KMS-11 (cell line): ENCODE measurements at regions not wholly inside any gene's neighbourhood (a gene's known extent, or its start where the extent isn't known, plus 50 kb on each side); places are given as distances from the start of the nearest gene placed in this dataset.

Experiments
- H2AFZ ChIP-seq: fragments of 200-600 bp; sonication (generic); 2 replicates; pipeline ENCODE4 v1.6.1; 2016; ENCODE audit warnings: antibody characterized with exemption, mixed run types, low read depth
- H3K27ac ChIP-seq: fragments of 200-600 bp; sonication (generic); 2 replicates; pipeline ENCODE4 v1.6.1; 2016; ENCODE audit warnings: mild to moderate bottlenecking, mixed run types
- H3K27me3 ChIP-seq: fragments of 200-600 bp; sonication (generic); 2 replicates; pipeline ENCODE4 v1.6.1; 2017; ENCODE audit warnings: mild to moderate bottlenecking, low read depth, mixed run types, moderate library complexity; ENCODE audit not compliant: insufficient read depth
- H3K36me3 ChIP-seq: fragments of 200-600 bp; sonication (generic); 2 replicates; pipeline ENCODE4 v1.6.1; 2017; ENCODE audit warnings: mild to moderate bottlenecking, mixed run types; ENCODE audit not compliant: insufficient read depth
- H3K4me1 ChIP-seq: fragments of 200-600 bp; sonication (generic); 2 replicates; pipeline ENCODE4 v1.6.1; 2016; ENCODE audit warnings: mild to moderate bottlenecking, low read depth, mixed run types; ENCODE audit not compliant: poor library complexity, severe bottlenecking
- H3K4me2 ChIP-seq: fragments of 200-600 bp; sonication (generic); 2 replicates; pipeline ENCODE4 v1.7.0; 2016; ENCODE audit warnings: mild to moderate bottlenecking, mixed run types
- H3K4me3 ChIP-seq: fragments of 200-600 bp; sonication (generic); IDR thresholded peaks from 2 replicates; pipeline ENCODE4 v1.6.1; 2017; ENCODE audit warnings: low read depth, low read length, mixed read lengths; ENCODE audit not compliant: insufficient read depth
- H3K79me2 ChIP-seq: fragments of 200-600 bp; sonication (generic); 2 replicates; pipeline ENCODE4 v1.6.1; 2016; ENCODE audit warnings: low read depth, mixed run types; ENCODE audit not compliant: insufficient read depth
- H3K9ac ChIP-seq: fragments of 200-600 bp; sonication (generic); 2 replicates; pipeline ENCODE4 v1.6.1; 2016; ENCODE audit warnings: mild to moderate bottlenecking, mixed run types
- H4K20me1 ChIP-seq: fragments of 200-600 bp; sonication (generic); 2 replicates; pipeline ENCODE4 v1.6.1; 2016; ENCODE audit warnings: mild to moderate bottlenecking, mixed run types; ENCODE audit not compliant: insufficient read depth
- CTCF ChIP-seq: fragments of 200-600 bp; sonication (generic); conservative IDR thresholded peaks from 2 replicates; pipeline ENCODE4 v1.6.1; 2017; ENCODE audit warnings: low read depth, mild to moderate bottlenecking, antibody characterized with exemption, low read length, moderate library complexity, mixed read lengths

- no peak overlapping the region for H2AFZ ChIP-seq
- no peak overlapping the region for H3K4me3 ChIP-seq
- H3K9ac ChIP-seq = no peak overlapping the region
- H3K4me2 ChIP-seq = no peak overlapping the region
- no peak overlapping the region for H3K27ac ChIP-seq
- no peaks in the 10 kb centered on the region for H4K20me1 ChIP-seq
- no peaks in the 10 kb centered on the region for H3K36me3 ChIP-seq
- H3K4me1 ChIP-seq = no peaks in the 10 kb centered on the region
- H3K79me2 ChIP-seq = no peaks in the 10 kb centered on the region
- no peaks in the 10 kb centered on the region for H3K27me3 ChIP-seq
- no peak for TF ChIP-seq CTCF
Observed at GRCh38 chr19:30909216-30909615, 440.0 kb downstream of the TSHZ3 start.

- Histone ChIP-seq H3K27me3 (no peaks in the 10 kb centered on the region), H3K27ac (no peak overlapping the region), H2AFZ (no peak overlapping the region), H3K36me3 (no peaks in the 10 kb centered on the region), H3K9ac (no peak overlapping the region), H3K4me3 (no peak overlapping the region), H3K79me2 (no peaks in the 10 kb centered on the region), H4K20me1 (no peaks in the 10 kb centered on the region), H3K4me2 (no peak overlapping the region), H3K4me1 (no peaks in the 10 kb centered on the region)
- TF ChIP-seq CTCF = no peak
Observed at GRCh38 chr19:30908262-30908771, 440.9 kb downstream of the TSHZ3 start.

- H3K27me3 ChIP-seq = no peaks in the 10 kb centered on the region
- H4K20me1 ChIP-seq = no peaks in the 10 kb centered on the region
- H3K9ac ChIP-seq = no peak overlapping the region
- no peak overlapping the region for H3K4me3 ChIP-seq
- no peak overlapping the region for H3K27ac ChIP-seq
- no peak overlapping the region for H2AFZ ChIP-seq
- no peak overlapping the region for H3K4me2 ChIP-seq
- no peak for TF ChIP-seq CTCF
- no peaks in the 10 kb centered on the region for H3K79me2 ChIP-seq
- no peaks in the 10 kb centered on the region for H3K4me1 ChIP-seq
- no peaks in the 10 kb centered on the region for H3K36me3 ChIP-seq
Observed at GRCh38 chr19:30906871-30907270, 442.4 kb downstream of the TSHZ3 start.

GRCh38 chr19:30900051-30900450 lies 449.2 kb downstream of the TSHZ3 start:
- no peaks in the 10 kb centered on the region for H3K36me3 ChIP-seq
- no peak overlapping the region for H3K9ac ChIP-seq
- H4K20me1 ChIP-seq = no peaks in the 10 kb centered on the region
- no peak overlapping the region for H3K4me3 ChIP-seq
- H3K4me2 ChIP-seq = no peak overlapping the region
- H2AFZ ChIP-seq = no peak overlapping the region
- no peak overlapping the region for H3K27ac ChIP-seq
- H3K79me2 ChIP-seq = no peaks in the 10 kb centered on the region
- no peak for TF ChIP-seq CTCF
- H3K27me3 ChIP-seq = no peaks in the 10 kb centered on the region
- peaks cover 8% of the 10 kb centered on the region for H3K4me1 ChIP-seq
